MM.1S (cell line): ENCODE measurements at regions not wholly inside any gene's neighbourhood (a gene's known extent, or its start where the extent isn't known, plus 50 kb on each side); places are given as distances from the start of the nearest gene placed in this dataset.
"Not testable (repeated sequence)": the region's sequence is repeated elsewhere in the genome, so short reads cannot be mapped to it uniquely, and the experiment has no call there.

Experiments
- DNase-seq: peaks from one replicate; pipeline ENCODE4 v3.0.0-alpha.2; 2015
- H2AFZ ChIP-seq: fragments of 300-600 bp; sonication (generic); 2 replicates; pipeline ENCODE4 v1.6.0; 2016; ENCODE audit warnings: antibody characterized with exemption, low read length
- H3F3A ChIP-seq: fragments of 300-600 bp; sonication (generic); 2 replicates; pipeline ENCODE4 v1.6.1; 2016; ENCODE audit warnings: mild to moderate bottlenecking, antibody characterized with exemption, low read length, moderate library complexity, mixed read lengths; ENCODE audit not compliant: insufficient read depth
- H3K27ac ChIP-seq: fragments of 300-600 bp; sonication (generic); 2 replicates; pipeline ENCODE4 v1.5.1; 2016; ENCODE audit warnings: mild to moderate bottlenecking, low read length
- H3K27me3 ChIP-seq: fragments of 300-600 bp; sonication (generic); replicated peaks from 2 replicates; pipeline ENCODE4 v1.6.0; 2016; ENCODE audit warnings: low read length; ENCODE audit not compliant: insufficient read depth
- H3K36me3 ChIP-seq: fragments of 300-600 bp; sonication (generic); replicated peaks from 2 replicates; pipeline ENCODE4 v1.6.1; 2016; ENCODE audit warnings: mild to moderate bottlenecking, low read length, mixed read lengths; ENCODE audit not compliant: insufficient read depth
- H3K4me1 ChIP-seq: fragments of 300-600 bp; sonication (generic); 2 replicates; pipeline ENCODE4 v1.6.1; 2016; ENCODE audit warnings: low read length, mixed read lengths
- H3K4me2 ChIP-seq: fragments of 300-600 bp; sonication (generic); 2 replicates; pipeline ENCODE4 v1.6.0; 2016; ENCODE audit warnings: low read depth, low read length
- H3K4me3 ChIP-seq: fragments of 300-600 bp; sonication (generic); 2 replicates; pipeline ENCODE4 v1.5.1; 2016; ENCODE audit warnings: low read length, mixed read lengths
- H3K79me2 ChIP-seq: fragments of 300-600 bp; sonication (generic); 2 replicates; pipeline ENCODE4 v1.6.1; 2016; ENCODE audit warnings: mixed run types, low read length, mixed read lengths
- H3K9ac ChIP-seq: fragments of 300-600 bp; sonication (generic); 2 replicates; pipeline ENCODE4 v1.6.1; 2016; ENCODE audit warnings: low read length, mixed read lengths
- H3K9me2 ChIP-seq: fragments of 300-600 bp; sonication (generic); replicated peaks from 2 replicates; pipeline ENCODE4 v1.6.1; 2016; ENCODE audit warnings: mild to moderate bottlenecking, low read length, mixed read lengths; ENCODE audit not compliant: insufficient read depth
- H3K9me3 ChIP-seq: fragments of 300-600 bp; sonication (generic); replicated peaks from 2 replicates; pipeline ENCODE4 v1.6.1; 2016; ENCODE audit warnings: mild to moderate bottlenecking, low read length, mixed read lengths; ENCODE audit not compliant: insufficient read depth
- H4K20me1 ChIP-seq: fragments of 300-600 bp; sonication (generic); 2 replicates; pipeline ENCODE4 v1.6.1; 2016; ENCODE audit warnings: mild to moderate bottlenecking, low read length, moderate library complexity, mixed read lengths; ENCODE audit not compliant: insufficient read depth
- CTCF ChIP-seq: fragments of 300-600 bp; sonication (generic); IDR thresholded peaks from 2 replicates; pipeline ENCODE4 v1.5.1; 2016; ENCODE audit warnings: antibody characterized with exemption, low read length, mixed read lengths
- EZH2 ChIP-seq: fragments of 300-600 bp; sonication (generic); optimal IDR thresholded peaks from 2 replicates; pipeline ENCODE3; 2017; ENCODE audit warnings: low read depth, mild to moderate bottlenecking, antibody characterized with exemption, low read length, mixed read lengths
- EZH2phosphoT487 ChIP-seq: fragments of 300-600 bp; sonication (generic); IDR thresholded peaks from 2 replicates; pipeline ENCODE4 v1.6.1; 2018; ENCODE audit warnings: antibody characterized with exemption, low read length

- no peaks in the 10 kb centered on the region for H4K20me1 ChIP-seq
- DNase-seq = no peak
- no peak overlapping the region for H3K9ac ChIP-seq
- H3K79me2 ChIP-seq = no peaks in the 10 kb centered on the region
- H3K27me3 ChIP-seq = no peaks in the 10 kb centered on the region
- H3F3A ChIP-seq = no peaks in the 10 kb centered on the region
- H3K4me2 ChIP-seq = no peak overlapping the region
- no peaks in the 10 kb centered on the region for H3K36me3 ChIP-seq
- H3K9me3 ChIP-seq = no peaks in the 10 kb centered on the region
- no peaks in the 10 kb centered on the region for H3K9me2 ChIP-seq
- H3K4me3 ChIP-seq = no peak overlapping the region
- no peaks in the 10 kb centered on the region for H3K4me1 ChIP-seq
- H2AFZ ChIP-seq = no peak overlapping the region
- TF ChIP-seq EZH2 = no peak
- TF ChIP-seq EZH2phosphoT487 = no peak
- no peak for TF ChIP-seq CTCF
- H3K27ac ChIP-seq = no peak overlapping the region
Measured at GRCh38 chr9:86573886-86574285, 219.7 kb upstream of the TUT7 start.

- Histone ChIP-seq H3K79me2 (no peaks in the 10 kb centered on the region), H3K27ac (no peak overlapping the region), H3K9ac (no peak overlapping the region), H3K4me1 (no peaks in the 10 kb centered on the region), H4K20me1 (no peaks in the 10 kb centered on the region), H2AFZ (no peak overlapping the region), H3K9me2 (no peaks in the 10 kb centered on the region), H3K36me3 (no peaks in the 10 kb centered on the region), H3F3A (no peaks in the 10 kb centered on the region), H3K9me3 (no peaks in the 10 kb centered on the region), H3K27me3 (no peaks in the 10 kb centered on the region), H3K4me3 (no peak overlapping the region), H3K4me2 (no peak overlapping the region)
- no peak for DNase-seq
- TF ChIP-seq EZH2 (no peak), CTCF (no peak), EZH2phosphoT487 (no peak)
Measured at GRCh38 chr9:86572904-86573303, 218.7 kb upstream of the TUT7 start.

- H3K9me2 ChIP-seq, H3K4me3 ChIP-seq, H3K79me2 ChIP-seq, H3K4me1 ChIP-seq, H3F3A ChIP-seq, H4K20me1 ChIP-seq, DNase-seq, H3K36me3 ChIP-seq, H3K4me2 ChIP-seq, H3K9me3 ChIP-seq, H3K27ac ChIP-seq, H3K27me3 ChIP-seq, H3K9ac ChIP-seq, H2AFZ ChIP-seq: not testable (repeated sequence)
Measured at GRCh38 chr9:86565603-86566002, 211.4 kb upstream of the TUT7 start.

GRCh38 chr9:86563936-86564335 is 209.7 kb upstream of the TUT7 start:
- no peaks in the 10 kb centered on the region for H3K79me2 ChIP-seq
- no peak for DNase-seq
- H3K9me2 ChIP-seq = no peaks in the 10 kb centered on the region
- no peak overlapping the region for H3K27ac ChIP-seq
- H3K27me3 ChIP-seq = no peaks in the 10 kb centered on the region
- no peak overlapping the region for H3K9ac ChIP-seq
- H3K9me3 ChIP-seq = no peaks in the 10 kb centered on the region
- no peak overlapping the region for H3K4me2 ChIP-seq
- H3F3A ChIP-seq = no peaks in the 10 kb centered on the region
- TF ChIP-seq CTCF (no peak), EZH2 (no peak), EZH2phosphoT487 (no peak)
- H3K4me3 ChIP-seq = no peak overlapping the region
- no peaks in the 10 kb centered on the region for H4K20me1 ChIP-seq
- H3K4me1 ChIP-seq = no peaks in the 10 kb centered on the region
- H2AFZ ChIP-seq = no peak overlapping the region
- H3K36me3 ChIP-seq = no peaks in the 10 kb centered on the region
